Osteoblast (primary cell): ENCODE measurements at regions not wholly inside any gene's neighbourhood (a gene's known extent, or its start where the extent isn't known, plus 50 kb on each side); places are given as distances from the start of the nearest gene placed in this dataset.

Source experiments
- DNase-seq: peaks from one replicate; pipeline ENCODE4 v3.0.0; 2011; ENCODE audit warnings: low spot score, mixed read lengths; ENCODE audit not compliant: insufficient read length; ENCODE audit errors: missing footprints
- H2AFZ ChIP-seq: 2 replicates; pipeline ENCODE4 v1.6.0; 2011; ENCODE audit warnings: mild to moderate bottlenecking, low read length
- H3K27ac ChIP-seq: 2 replicates; pipeline ENCODE4 v1.5.1; 2011; ENCODE audit warnings: mild to moderate bottlenecking, low read depth, low read length, moderate library complexity
- H3K27me3 ChIP-seq: 2 replicates; pipeline ENCODE4 v1.6.0; 2012; ENCODE audit warnings: mild to moderate bottlenecking, control low read depth, inconsistent platforms, low read length, moderate library complexity; ENCODE audit not compliant: insufficient read depth
- H3K36me3 ChIP-seq: 2 replicates; pipeline ENCODE4 v1.5.1; 2011; ENCODE audit warnings: mild to moderate bottlenecking, low read length, control low read depth, moderate library complexity; ENCODE audit not compliant: insufficient read depth
- H3K4me1 ChIP-seq: 2 replicates; pipeline ENCODE4 v1.5.1; 2011; ENCODE audit warnings: mild to moderate bottlenecking, low read length, control low read depth, moderate library complexity; ENCODE audit not compliant: insufficient read depth
- H3K4me2 ChIP-seq: 2 replicates; pipeline ENCODE4 v1.6.0; 2011; ENCODE audit warnings: mild to moderate bottlenecking, low read length; ENCODE audit not compliant: insufficient read depth
- H3K4me3 ChIP-seq: fragments of 200-600 bp; sonication (generic); 3 replicates; pipeline ENCODE4 v1.5.1; 2012; ENCODE audit warnings: mild to moderate bottlenecking, low read length, inconsistent platforms; ENCODE audit not compliant: insufficient read depth
- H3K79me2 ChIP-seq: 2 replicates; pipeline ENCODE4 v1.6.0; 2012; ENCODE audit warnings: mild to moderate bottlenecking, low read length, control low read depth, inconsistent platforms; ENCODE audit not compliant: insufficient read depth
- H3K9me3 ChIP-seq: 2 replicates; pipeline ENCODE4 v1.5.1; 2011; ENCODE audit warnings: low read depth, low read length, control low read depth
- H4K20me1 ChIP-seq: 2 replicates; pipeline ENCODE4 v1.6.0; 2012; ENCODE audit warnings: mild to moderate bottlenecking, low read length, control low read depth; ENCODE audit not compliant: insufficient read depth
- TF ChIP-seq, protein P1 (sequence below): IDR thresholded peaks from 2 replicates; pipeline ENCODE4 v1.5.1; 2011; ENCODE audit warnings: mild to moderate bottlenecking, low read depth, low read length, moderate library complexity; ENCODE audit errors: extremely low read depth

- no peak for DNase-seq
- no peaks in the 10 kb centered on the region for H3K79me2 ChIP-seq
- H4K20me1 ChIP-seq = peaks cover 3% of the 10 kb centered on the region
- no peak overlapping the region for H2AFZ ChIP-seq
- no peaks in the 10 kb centered on the region for H3K36me3 ChIP-seq
- TF ChIP-seq, protein P1, sequence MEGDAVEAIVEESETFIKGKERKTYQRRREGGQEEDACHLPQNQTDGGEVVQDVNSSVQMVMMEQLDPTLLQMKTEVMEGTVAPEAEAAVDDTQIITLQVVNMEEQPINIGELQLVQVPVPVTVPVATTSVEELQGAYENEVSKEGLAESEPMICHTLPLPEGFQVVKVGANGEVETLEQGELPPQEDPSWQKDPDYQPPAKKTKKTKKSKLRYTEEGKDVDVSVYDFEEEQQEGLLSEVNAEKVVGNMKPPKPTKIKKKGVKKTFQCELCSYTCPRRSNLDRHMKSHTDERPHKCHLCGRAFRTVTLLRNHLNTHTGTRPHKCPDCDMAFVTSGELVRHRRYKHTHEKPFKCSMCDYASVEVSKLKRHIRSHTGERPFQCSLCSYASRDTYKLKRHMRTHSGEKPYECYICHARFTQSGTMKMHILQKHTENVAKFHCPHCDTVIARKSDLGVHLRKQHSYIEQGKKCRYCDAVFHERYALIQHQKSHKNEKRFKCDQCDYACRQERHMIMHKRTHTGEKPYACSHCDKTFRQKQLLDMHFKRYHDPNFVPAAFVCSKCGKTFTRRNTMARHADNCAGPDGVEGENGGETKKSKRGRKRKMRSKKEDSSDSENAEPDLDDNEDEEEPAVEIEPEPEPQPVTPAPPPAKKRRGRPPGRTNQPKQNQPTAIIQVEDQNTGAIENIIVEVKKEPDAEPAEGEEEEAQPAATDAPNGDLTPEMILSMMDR = no peak
- peaks cover 9% of the 10 kb centered on the region for H3K4me1 ChIP-seq
- peaks cover under 1% of the 10 kb centered on the region for H3K9me3 ChIP-seq
- peaks cover 8% of the 10 kb centered on the region for H3K27me3 ChIP-seq
- H3K4me3 ChIP-seq = no peak overlapping the region
- no peak overlapping the region for H3K27ac ChIP-seq
- H3K4me2 ChIP-seq = peak overlapping the region; percentile 19
Observed at GRCh38 chr17:73797594-73798110, 153.4 kb upstream of the SDK2 start.

GRCh38 chr17:73798111-73798748 lies 154.0 kb upstream of the SDK2 start:
- H3K4me2 ChIP-seq = peak overlapping the region; percentile 19
- DNase-seq = peak; percentile 77
- H3K4me3 ChIP-seq = no peak overlapping the region
- H2AFZ ChIP-seq = no peak overlapping the region
- no peak overlapping the region for H3K27ac ChIP-seq
- peaks cover 3% of the 10 kb centered on the region for H4K20me1 ChIP-seq
- no peaks in the 10 kb centered on the region for H3K36me3 ChIP-seq
- peaks cover 9% of the 10 kb centered on the region for H3K4me1 ChIP-seq
- H3K9me3 ChIP-seq = peaks cover 4% of the 10 kb centered on the region
- no peaks in the 10 kb centered on the region for H3K79me2 ChIP-seq
- H3K27me3 ChIP-seq = peaks cover 8% of the 10 kb centered on the region
- TF ChIP-seq, protein P1 = no peak

GRCh38 chr17:73799096-73799495 lies 154.9 kb upstream of the SDK2 start:
- TF ChIP-seq, protein P1 = no peak
- Histone ChIP-seq H3K4me3 (no peak overlapping the region), H3K4me1 (peaks cover 9% of the 10 kb centered on the region), H3K4me2 (no peak overlapping the region), H4K20me1 (peaks cover 3% of the 10 kb centered on the region), H3K9me3 (peaks cover 4% of the 10 kb centered on the region), H3K27me3 (peaks cover 8% of the 10 kb centered on the region), H3K27ac (no peak overlapping the region), H2AFZ (no peak overlapping the region), H3K36me3 (no peaks in the 10 kb centered on the region), H3K79me2 (no peaks in the 10 kb centered on the region)
- no peak for DNase-seq

- TF ChIP-seq, protein P1 = no peak
- DNase-seq = no peak
- Histone ChIP-seq H3K79me2 (no peaks in the 10 kb centered on the region), H3K4me1 (peaks cover 9% of the 10 kb centered on the region), H3K27me3 (peaks cover 4% of the 10 kb centered on the region), H3K27ac (no peak overlapping the region), H3K4me3 (no peak overlapping the region), H2AFZ (no peak overlapping the region), H3K9me3 (peaks cover 4% of the 10 kb centered on the region), H4K20me1 (peaks cover 3% of the 10 kb centered on the region), H3K36me3 (no peaks in the 10 kb centered on the region), H3K4me2 (no peak overlapping the region)
Observed at GRCh38 chr17:73799781-73800627, 155.8 kb upstream of the SDK2 start.
